Psoas muscle (tissue), 7 donors: ENCODE measurements at regions not wholly inside any gene's neighbourhood (a gene's known extent, or its start where the extent isn't known, plus 50 kb on each side); places are given as distances from the start of the nearest gene placed in this dataset.

Experiments used
- ATAC-seq, 4 donors: fragments of 200-7000 bp; cut with Tn5 transposase; one replicate each; pipeline ENCODE4 v1.9.1; 2020; ENCODE audit warnings: moderate library complexity in 3 of 4, mild to moderate bottlenecking in 2 of 4
- DNase-seq, 2 donors: peaks; one replicate each; pipeline ENCODE4 v3.0.0-alpha.2; 2020
- H3K27ac ChIP-seq: fragments of 200-600 bp; one replicate; pipeline ENCODE4 v1.8.0; 2022
- H3K27me3 ChIP-seq, 3 donors: fragments of 200-600 bp in 1 of 3; one replicate each; pipeline versions ENCODE4 v1.6.1 to v1.8.0; 2013 to 2022; ENCODE audit warnings: low read length in 2 of 3, mild to moderate bottlenecking in 2 of 3, moderate library complexity in 1 of 3; ENCODE audit not compliant: insufficient read depth in 3 of 3
- H3K36me3 ChIP-seq, 2 donors: fragments of 200-600 bp in 1 of 2; one replicate each; pipeline versions ENCODE4 v1.6.1 to v1.8.0; 2013 to 2022; ENCODE audit warnings: low read depth in 1 of 2, mild to moderate bottlenecking in 1 of 2, moderate library complexity in 1 of 2; ENCODE audit not compliant: insufficient read depth in 1 of 2
- H3K4me1 ChIP-seq: fragments of 200-600 bp; one replicate; pipeline ENCODE4 v1.8.0; 2022
- H3K4me3 ChIP-seq: fragments of 200-600 bp; one replicate; pipeline ENCODE4 v1.8.0; 2022; ENCODE audit warnings: mild to moderate bottlenecking
- H3K9me3 ChIP-seq: fragments of 200-600 bp; one replicate; pipeline ENCODE4 v1.8.0; 2022
- WGBS, 3 donors: extraction: QIAGEN DNeasy Blood & Tissue Kit; methylation state at CpG; one replicate each; pipeline versions ENCODE4 v1.1.6 to v1.1.7; 2013; 5-methylcytosine and 5-hydroxymethylcytosine counted together
- intact Hi-C, 2 donors: fragments of 100-400 bp; cut with DNase I; formaldehyde crosslinking; loops; one replicate each; pipeline versions ENCODE4 v1.11.0 to v1.14.2; 2022
- TF ChIP-seq, protein P1 (sequence below): fragments of 200-600 bp; IDR thresholded peaks from one replicate; pipeline ENCODE4 v1.8.0; 2022; ENCODE audit warnings: antibody characterized with exemption
- donor health status: healthy with polysubstance abuse.
- donor health status: DM: no; HTN: no; CAD: no; lungs with moderate emphysema.
- donor health status: Bipolar disorder and iron deficiency.
- donor health status: healthy.
- donor health status: DM: yes; HTN: yes; CAD: no.
- donor health status: DM: no; HTN: no; CAD: no.
- donor health status: DM: yes; HTN: yes; CAD: no.

DNA sequence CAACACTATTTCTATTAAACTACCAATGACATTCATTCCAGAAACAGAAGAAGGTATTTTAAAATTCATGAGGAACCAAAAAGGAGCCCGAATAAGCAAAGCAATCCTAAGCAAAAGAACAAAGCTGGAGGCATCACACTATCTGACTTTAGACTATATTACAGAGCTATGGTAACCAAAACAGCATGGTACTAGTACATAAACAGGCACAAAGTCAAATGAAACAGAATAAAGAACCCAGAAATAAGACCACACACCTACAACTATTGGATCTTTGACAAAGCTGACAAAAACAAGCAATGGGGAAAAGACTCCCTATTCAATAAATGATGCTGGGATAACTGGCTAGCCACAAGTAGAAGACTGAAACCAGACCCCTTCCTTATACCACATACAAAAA lies 122.3 kb downstream of the ITIH6 start:
- no peaks in the 10 kb centered on the region for H3K36me3 ChIP-seq
- intact Hi-C loops, result no loop called here
- TF ChIP-seq, protein P1, sequence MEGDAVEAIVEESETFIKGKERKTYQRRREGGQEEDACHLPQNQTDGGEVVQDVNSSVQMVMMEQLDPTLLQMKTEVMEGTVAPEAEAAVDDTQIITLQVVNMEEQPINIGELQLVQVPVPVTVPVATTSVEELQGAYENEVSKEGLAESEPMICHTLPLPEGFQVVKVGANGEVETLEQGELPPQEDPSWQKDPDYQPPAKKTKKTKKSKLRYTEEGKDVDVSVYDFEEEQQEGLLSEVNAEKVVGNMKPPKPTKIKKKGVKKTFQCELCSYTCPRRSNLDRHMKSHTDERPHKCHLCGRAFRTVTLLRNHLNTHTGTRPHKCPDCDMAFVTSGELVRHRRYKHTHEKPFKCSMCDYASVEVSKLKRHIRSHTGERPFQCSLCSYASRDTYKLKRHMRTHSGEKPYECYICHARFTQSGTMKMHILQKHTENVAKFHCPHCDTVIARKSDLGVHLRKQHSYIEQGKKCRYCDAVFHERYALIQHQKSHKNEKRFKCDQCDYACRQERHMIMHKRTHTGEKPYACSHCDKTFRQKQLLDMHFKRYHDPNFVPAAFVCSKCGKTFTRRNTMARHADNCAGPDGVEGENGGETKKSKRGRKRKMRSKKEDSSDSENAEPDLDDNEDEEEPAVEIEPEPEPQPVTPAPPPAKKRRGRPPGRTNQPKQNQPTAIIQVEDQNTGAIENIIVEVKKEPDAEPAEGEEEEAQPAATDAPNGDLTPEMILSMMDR, result no peak
- no peak for DNase-seq
- WGBS, 3 donors, result 51 to 82% (median 65%) methylated on average over 1 of the region's 1 CpG
- H3K4me1 ChIP-seq, result no peaks in the 10 kb centered on the region
- H3K27me3 ChIP-seq, result no peaks in the 10 kb centered on the region
- H3K9me3 ChIP-seq, result peaks cover 26% of the 10 kb centered on the region
- ATAC-seq, result no peak
- no peak overlapping the region for H3K27ac ChIP-seq
- H3K4me3 ChIP-seq, result no peak overlapping the region

DNA sequence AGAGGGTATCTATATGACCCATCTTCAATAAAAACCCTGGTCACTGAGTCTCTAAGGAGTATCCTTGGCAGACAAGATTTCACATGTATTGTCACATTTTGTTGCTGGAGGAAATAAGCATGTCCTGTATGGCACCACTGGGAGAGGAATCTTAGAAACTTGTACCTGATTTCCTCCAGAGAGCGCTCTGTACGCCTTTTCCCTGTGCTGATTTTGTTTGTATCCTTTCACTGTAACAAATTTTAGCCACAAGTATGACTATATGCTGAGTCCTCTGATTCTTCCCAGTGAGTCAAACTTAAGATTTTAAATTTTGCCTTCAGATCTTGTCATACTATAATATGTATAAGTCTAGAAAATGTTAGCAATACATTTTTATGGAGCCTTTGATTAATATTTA lies 102.8 kb downstream of the ITIH6 start:
- intact Hi-C loops, result no loop called here
- Histone ChIP-seq H3K36me3 (no peaks in the 10 kb centered on the region), H3K4me3 (no peak overlapping the region), H3K27me3 (peaks cover 0 to 10% (median 0%) of the 10 kb centered on the region in 3 donors), H3K4me1 (no peaks in the 10 kb centered on the region), H3K9me3 (no peaks in the 10 kb centered on the region), H3K27ac (no peak overlapping the region)
- ATAC-seq (peak in 2 of 4 donors; percentile 55 to 58), DNase-seq (no peak)
- 45 to 66% (median 51%) methylated on average over 2 of the region's 2 CpGs for WGBS, 3 donors
- TF ChIP-seq, protein P1, result no peak

DNA sequence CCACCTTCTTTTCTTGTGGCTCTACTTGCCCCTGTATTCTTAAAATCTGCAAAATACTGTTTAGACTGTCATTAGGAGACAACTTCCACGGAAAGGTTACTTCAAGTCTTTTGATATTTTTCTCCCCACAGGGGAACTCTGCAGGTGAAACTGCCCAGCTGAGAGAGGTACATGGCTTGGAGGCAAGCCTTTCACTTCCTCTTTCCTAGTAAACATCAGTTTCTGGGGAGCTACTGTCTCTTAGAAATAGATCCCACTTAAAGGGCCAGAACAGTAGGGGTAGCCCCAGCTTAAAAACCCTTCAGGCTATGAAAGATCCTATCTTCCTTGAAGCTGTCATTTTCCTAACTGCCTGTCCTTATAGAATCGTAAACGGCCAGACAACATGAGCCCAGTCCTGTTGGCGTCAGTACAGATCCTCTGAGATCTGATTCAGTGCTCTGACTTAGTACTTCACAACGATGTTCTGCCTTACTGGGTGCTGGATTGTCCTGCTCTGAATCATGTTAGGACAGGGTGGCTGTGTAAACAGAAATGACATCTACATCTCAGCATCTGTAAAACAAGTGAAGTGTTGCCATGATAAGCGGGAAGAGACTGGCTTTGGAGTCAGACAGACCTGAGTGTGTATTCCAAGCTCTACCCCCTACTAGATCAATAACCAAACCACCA lies 102.1 kb downstream of the ITIH6 start:
- Histone ChIP-seq H3K27ac (no peak overlapping the region), H3K9me3 (no peaks in the 10 kb centered on the region), H3K4me1 (no peaks in the 10 kb centered on the region), H3K4me3 (no peak overlapping the region), H3K27me3 (peaks cover 0 to 10% (median 0%) of the 10 kb centered on the region in 3 donors), H3K36me3 (no peaks in the 10 kb centered on the region)
- ATAC-seq (peak in 2 of 4 donors; percentile 70 to 74), DNase-seq (no peak)
- intact Hi-C loops, result no loop called here
- TF ChIP-seq, protein P1, result no peak
- 44 to 53% (median 46%) methylated on average over 5 to 6 of the region's 6 CpGs for WGBS, 3 donors
